IMR-90 (cell line): ENCODE measurements at regions not wholly inside any gene's neighbourhood (a gene's known extent, or its start where the extent isn't known, plus 50 kb on each side); places are given as distances from the start of the nearest gene placed in this dataset.

Experiments
- ATAC-seq: fragments of 200-7000 bp; cut with Tn5 transposase; 2 replicates; pipeline ENCODE4 v1.9.1; 2020; ENCODE audit warnings: low read depth, mild to moderate bottlenecking, moderate library complexity
- BruUV-seq: library from RNA; stranded (reverse); fragments of 400-500 nt; replicated peaks from 2 replicates; lab custom pipeline; 2021; lab: Mats Ljungman, UMichigan
- CTCF ChIA-PET: fragments of 300-600 bp; formaldehyde crosslinking; extraction: SDS; loops from one replicate; lab custom pipeline; 2021; ENCODE audit warnings: antibody characterized with exemption; lab: Yijun Ruan, JAX
- POLR2A ChIA-PET: fragments of 300-600 bp; sonication (Branson Sonifier 250); formaldehyde crosslinking; loops from one replicate; lab custom pipeline; 2022; ENCODE audit warnings: antibody characterized with exemption; ENCODE audit not compliant: unreplicated experiment; lab: Charles Lee
- DNase-seq: peaks from one replicate; pipeline ENCODE4 v3.0.0; 2013
- H2AFZ ChIP-seq: replicated peaks from 2 replicates; pipeline ENCODE3; 2013; ENCODE audit warnings: low read length, mild to moderate bottlenecking; ENCODE audit not compliant: poor library complexity
- H2AK5ac ChIP-seq: 2 replicates; pipeline ENCODE4 v1.6.1; 2013; ENCODE audit warnings: low read depth, low read length, inconsistent platforms
- H2AK9ac ChIP-seq: replicated peaks from 2 replicates; pipeline ENCODE3; 2013; ENCODE audit warnings: mild to moderate bottlenecking, low read depth, low read length, moderate library complexity; ENCODE audit not compliant: poor library complexity
- H2BK120ac ChIP-seq: 2 replicates; pipeline ENCODE4 v1.6.1; 2013; ENCODE audit warnings: low read depth, low read length, inconsistent platforms
- H2BK15ac ChIP-seq: 3 replicates; pipeline ENCODE4 v1.6.1; 2013; ENCODE audit warnings: low read depth, low read length, inconsistent platforms
- H2BK20ac ChIP-seq: 2 replicates; pipeline ENCODE4 v1.6.1; 2013; ENCODE audit warnings: low read depth, mild to moderate bottlenecking, inconsistent platforms, low read length, moderate library complexity
- H2BK5ac ChIP-seq: 2 replicates; pipeline ENCODE4 v1.6.1; 2013; ENCODE audit warnings: mild to moderate bottlenecking, low read depth, low read length, inconsistent platforms; ENCODE audit not compliant: poor library complexity, severe bottlenecking
- H3K14ac ChIP-seq: replicated peaks from 2 replicates; pipeline ENCODE4 v1.6.1; 2013; ENCODE audit warnings: low read depth, low read length, inconsistent platforms
- H3K18ac ChIP-seq: 2 replicates; pipeline ENCODE4 v1.6.1; 2013; ENCODE audit warnings: low read depth, low read length, control low read depth
- H3K23ac ChIP-seq: 2 replicates; pipeline ENCODE4 v1.6.1; 2013; ENCODE audit warnings: low read depth, low read length, inconsistent platforms
- H3K27ac ChIP-seq: 2 replicates; pipeline ENCODE4 v1.5.1; 2013; ENCODE audit warnings: mild to moderate bottlenecking, control low read depth, low read length; ENCODE audit not compliant: insufficient read depth
- H3K27me3 ChIP-seq: 2 replicates; pipeline ENCODE4 v1.6.1; 2013; ENCODE audit warnings: low read length; ENCODE audit not compliant: control insufficient read depth, insufficient read depth
- H3K36me3 ChIP-seq: 2 replicates; pipeline ENCODE4 v1.6.1; 2013; ENCODE audit warnings: low read length, mixed read lengths; ENCODE audit not compliant: control insufficient read depth, insufficient read depth
- H3K4ac ChIP-seq: 2 replicates; pipeline ENCODE4 v1.6.1; 2013; ENCODE audit warnings: low read depth, low read length, inconsistent platforms
- H3K4me1 ChIP-seq: 2 replicates; pipeline ENCODE4 v1.6.1; 2013; ENCODE audit warnings: low read length, mixed read lengths; ENCODE audit not compliant: control insufficient read depth, insufficient read depth
- H3K4me2 ChIP-seq: 2 replicates; pipeline ENCODE4 v1.6.1; 2013; ENCODE audit warnings: low read depth, mild to moderate bottlenecking, control low read depth, low read length, moderate library complexity
- H3K4me3 ChIP-seq: 2 replicates; pipeline ENCODE4 v1.5.1; 2013; ENCODE audit warnings: low read depth, mild to moderate bottlenecking, control low read depth, low read length, moderate library complexity; ENCODE audit not compliant: insufficient read depth
- H3K56ac ChIP-seq: 2 replicates; pipeline ENCODE4 v1.6.1; 2013; ENCODE audit warnings: low read length, inconsistent platforms; ENCODE audit not compliant: insufficient read depth; ENCODE audit errors: extremely low read depth
- H3K79me1 ChIP-seq, 2 experiments: 2 replicates each; pipeline ENCODE4 v1.6.1; 2013; ENCODE audit warnings: low read length in 2 of 2, inconsistent platforms in 1 of 2, low read depth in 1 of 2
- H3K9ac ChIP-seq: 2 replicates; pipeline ENCODE4 v1.6.1; 2013; ENCODE audit warnings: low read depth, low read length, control low read depth
- H3K9me1 ChIP-seq: 2 replicates; pipeline ENCODE4 v1.6.1; 2013; ENCODE audit warnings: low read length, inconsistent platforms; ENCODE audit not compliant: insufficient read depth
- H3K9me3 ChIP-seq: 2 replicates; pipeline ENCODE4 v1.6.1; 2013; ENCODE audit warnings: low read length; ENCODE audit not compliant: control insufficient read depth, insufficient read depth
- H4K20me1 ChIP-seq: 2 replicates; pipeline ENCODE4 v1.6.1; 2013; ENCODE audit warnings: low read length, inconsistent platforms; ENCODE audit not compliant: insufficient read depth
- H4K5ac ChIP-seq: 2 replicates; pipeline ENCODE4 v1.6.1; 2013; ENCODE audit warnings: mild to moderate bottlenecking, low read depth, low read length, control low read depth
- H4K8ac ChIP-seq, 2 experiments: 2 replicates each; pipeline ENCODE4 v1.6.1; 2013; ENCODE audit warnings: low read depth in 2 of 2, low read length in 2 of 2, control low read depth in 1 of 2, inconsistent platforms in 1 of 2
- H4K91ac ChIP-seq: 2 replicates; pipeline ENCODE4 v1.6.1; 2013; ENCODE audit warnings: low read depth, low read length, inconsistent platforms; ENCODE audit not compliant: insufficient read depth
- BHLHE40 ChIP-seq: fragments of 150-350 bp; IDR thresholded peaks from 2 replicates; pipeline ENCODE4 v1.6.1; 2016; ENCODE audit warnings: mild to moderate bottlenecking, low read depth, low read length
- CHD1 ChIP-seq: IDR thresholded peaks from 2 replicates; pipeline ENCODE4 v1.6.1; 2012; ENCODE audit warnings: low read depth, low read length, improper control_type of control experiment
- ELK1 ChIP-seq: fragments of 150-350 bp; IDR thresholded peaks from 2 replicates; pipeline ENCODE4 v1.6.1; 2016; ENCODE audit warnings: low read depth, mild to moderate bottlenecking, low read length, moderate library complexity, borderline replicate concordance
- FOS ChIP-seq: fragments of 150-350 bp; IDR thresholded peaks from 2 replicates; pipeline ENCODE4 v1.6.1; 2016; ENCODE audit warnings: low read depth, low read length
- MAZ ChIP-seq: IDR thresholded peaks from 2 replicates; pipeline ENCODE4 v1.6.1; 2012; ENCODE audit warnings: low read depth, mild to moderate bottlenecking, low read length, improper control_type of control experiment, moderate library complexity, borderline replicate concordance
- MXI1 ChIP-seq: IDR thresholded peaks from 2 replicates; pipeline ENCODE4 v1.6.1; 2012; ENCODE audit warnings: low read depth, mild to moderate bottlenecking, low read length, moderate library complexity, borderline replicate concordance
- NFE2L2 ChIP-seq: fragments of 150-350 bp; IDR thresholded peaks from 2 replicates; pipeline ENCODE4 v1.6.1; 2016; ENCODE audit warnings: low read depth, mild to moderate bottlenecking, low read length
- POLR2A ChIP-seq: IDR thresholded peaks from 2 replicates; pipeline ENCODE4 v1.6.1; 2012; ENCODE audit warnings: mild to moderate bottlenecking, low read depth, low read length
- RAD21 ChIP-seq: IDR thresholded peaks from 2 replicates; pipeline ENCODE4 v1.6.1; 2012; ENCODE audit warnings: low read length, improper control_type of control experiment
- RCOR1 ChIP-seq: IDR thresholded peaks from 2 replicates; pipeline ENCODE4 v1.6.1; 2012; ENCODE audit warnings: mild to moderate bottlenecking, low read length, improper control_type of control experiment; ENCODE audit not compliant: insufficient replicate concordance
- RFX5 ChIP-seq: IDR thresholded peaks from 2 replicates; pipeline ENCODE4 v1.8.0; 2012; ENCODE audit warnings: low read depth, mild to moderate bottlenecking, low read length, moderate library complexity
- SMC3 ChIP-seq: fragments of 150-350 bp; IDR thresholded peaks from 2 replicates; pipeline ENCODE4 v1.6.1; 2016; ENCODE audit warnings: low read depth, mild to moderate bottlenecking, antibody characterized with exemption, low read length, moderate library complexity
- USF2 ChIP-seq: fragments of 150-350 bp; IDR thresholded peaks from 2 replicates; pipeline ENCODE4 v1.6.1; 2017; ENCODE audit warnings: mild to moderate bottlenecking, antibody characterized with exemption, low read length, low read depth
- WGBS, 2 experiments: methylation state at CpG; one replicate each; pipeline versions ENCODE4 v1.1.5 to v1.1.7; 2013; ENCODE audit warnings: missing lambda C conversion rate in 2 of 2; ENCODE audit not compliant: insufficient read length in 1 of 2; ENCODE audit errors: extremely low coverage in 2 of 2; 5-methylcytosine and 5-hydroxymethylcytosine counted together
- dilution Hi-C: fragments of 300-500 bp; cut with HindIII; formaldehyde crosslinking; loops from one replicate; pipeline ENCODE4 v1.14.3; 2018; ENCODE audit warnings: low sequenced_read_pairs; ENCODE audit not compliant: unreplicated experiment
- in situ Hi-C: fragments of 300-500 bp; cut with MboI; formaldehyde crosslinking; loops from 3 replicates; pipeline ENCODE4 v1.14.3; 2019; ENCODE audit warnings: low sequenced_read_pairs, inconsistent platforms, mixed read lengths
- intact Hi-C: fragments of 100-400 bp; cut with micrococcal nuclease; formaldehyde crosslinking; loops from 2 replicates; pipeline ENCODE4 v1.10.0; 2022

GRCh38 chr18:29009250-29009803 is 832.4 kb upstream of the CDH2 start:
- H3K9me3 ChIP-seq = no peaks in the 10 kb centered on the region
- no peak overlapping the region for H3K14ac ChIP-seq
- no peak overlapping the region for H2AFZ ChIP-seq
- H3K27ac ChIP-seq = no peak overlapping the region
- no peak overlapping the region for H2BK120ac ChIP-seq
- H2AK9ac ChIP-seq = no peak overlapping the region
- no peak for TF ChIP-seq CHD1
- no peak for TF ChIP-seq RFX5
- TF ChIP-seq SMC3 = no peak
- TF ChIP-seq BHLHE40 = no peak
- TF ChIP-seq ELK1 = no peak
- no peak for TF ChIP-seq MAZ
- no peak for TF ChIP-seq MXI1
- no peak for TF ChIP-seq RCOR1
- TF ChIP-seq USF2 = no peak
- TF ChIP-seq FOS = no peak
- TF ChIP-seq POLR2A = no peak
- no peak for TF ChIP-seq NFE2L2
- no peak for TF ChIP-seq RAD21
- no peak overlapping the region for H4K8ac ChIP-seq
- no peak overlapping the region for H2AK5ac ChIP-seq
- H2BK15ac ChIP-seq = no peak overlapping the region
- H3K27me3 ChIP-seq = no peaks in the 10 kb centered on the region
- BruUV-seq = no TSS peak
- in situ Hi-C loops = no loop called here
- POLR2A ChIA-PET = no interaction called here
- no peak for DNase-seq
- H3K23ac ChIP-seq = no peak overlapping the region
- no peak overlapping the region for H3K56ac ChIP-seq
- no CpG with 5 or more reads among the region's 2 CpGs for WGBS, 2 experiments
- no peak overlapping the region for H3K9ac ChIP-seq
- intact Hi-C loops = loop anchor here (10.0 kb wide), 1 partner anchor 425 kb away; no protein-coding TSS in a partner anchor
- H3K4me2 ChIP-seq = no peak overlapping the region
- H3K4me3 ChIP-seq = no peak overlapping the region
- H3K9me1 ChIP-seq = no peaks in the 10 kb centered on the region
- dilution Hi-C loops = no loop called here
- H2BK20ac ChIP-seq = no peak overlapping the region
- H3K4me1 ChIP-seq = no peaks in the 10 kb centered on the region
- no peak overlapping the region for H2BK5ac ChIP-seq
- no peaks in the 10 kb centered on the region for H4K20me1 ChIP-seq
- no peak overlapping the region; the same call in 1 of the 2 replicates for H4K5ac ChIP-seq
- CTCF ChIA-PET = interaction anchor here (0.8 kb wide), 1 partner anchor 28 kb away, joined by 3 read pairs; no protein-coding TSS in a partner anchor
- no peak for ATAC-seq
- no peak overlapping the region for H4K91ac ChIP-seq
- no peak overlapping the region for H3K4ac ChIP-seq
- H3K36me3 ChIP-seq = no peaks in the 10 kb centered on the region
- no peaks in the 10 kb centered on the region for H3K79me1 ChIP-seq
- H3K18ac ChIP-seq = no peak overlapping the region
